Left lobe of liver (tissue), 2 donors: ENCODE measurements at regions not wholly inside any gene's neighbourhood (a gene's known extent, or its start where the extent isn't known, plus 50 kb on each side); places are given as distances from the start of the nearest gene placed in this dataset.
"Not testable (repeated sequence)": the region's sequence is repeated elsewhere in the genome, so short reads cannot be mapped to it uniquely, and the experiment has no call there.

ENCODE experiments used
- ATAC-seq: fragments of 200-7000 bp; cut with Tn5 transposase; one replicate; pipeline ENCODE4 v1.9.1; 2020; ENCODE audit warnings: mild to moderate bottlenecking, moderate library complexity
- DNase-seq: peaks from one replicate; pipeline ENCODE4 v3.0.0-alpha.2; 2020; ENCODE audit warnings: low spot score
- donor health status: DM: no; HTN: no; CAD: no; lungs with moderate emphysema.
- donor health status: DM: no; HTN: yes; CAD: no.

DNA sequence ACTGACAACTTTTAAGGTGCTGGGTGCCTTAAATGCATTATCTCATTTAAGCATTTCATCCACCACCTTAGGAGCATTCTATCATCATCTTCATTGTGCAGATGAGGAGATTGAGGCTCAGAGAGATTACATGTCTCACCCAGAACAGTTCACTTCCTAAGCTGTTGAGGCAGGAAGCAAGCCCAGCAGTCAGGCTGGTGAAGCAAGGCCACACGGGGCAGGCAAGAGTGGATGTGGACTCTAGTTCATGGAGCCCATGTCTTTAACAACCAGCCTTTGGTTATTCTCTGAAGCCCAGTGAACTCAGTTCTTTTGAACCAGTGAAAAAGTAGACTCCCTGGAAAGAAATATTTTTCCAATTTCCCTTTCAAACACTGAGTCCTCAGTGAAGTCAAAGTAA, 294.8 kb upstream of the MGAT5 start:
- ATAC-seq (no peak), DNase-seq (no peak)

DNA sequence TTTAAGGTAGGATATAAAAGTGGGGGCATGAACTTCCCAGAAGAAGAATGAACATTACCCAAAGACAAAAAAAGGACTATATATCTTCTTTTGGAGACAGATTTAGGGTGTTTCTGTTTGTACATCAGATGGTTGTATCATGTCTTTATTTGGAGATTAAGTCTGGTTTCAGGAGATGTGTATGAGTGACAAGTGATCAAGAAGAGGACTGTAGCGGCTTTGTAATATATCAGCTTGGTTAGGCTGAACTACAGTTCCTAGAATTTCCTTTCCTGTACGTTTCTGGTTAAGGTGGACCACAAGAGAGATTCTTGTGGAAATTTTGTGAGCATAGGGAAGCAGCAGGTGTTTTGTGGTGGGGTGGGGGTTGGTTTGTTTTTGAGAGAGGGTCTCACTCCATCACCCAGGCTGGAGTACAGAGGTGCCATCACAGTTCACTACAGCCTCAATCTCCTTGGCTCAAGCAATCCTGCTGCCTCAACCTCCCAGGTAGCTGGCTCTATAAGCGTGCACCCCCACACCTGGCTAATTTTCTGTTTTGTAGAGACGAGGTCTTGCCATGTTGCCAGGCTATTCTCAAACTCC, 287.1 kb upstream of the MGAT5 start:
- no peak for ATAC-seq

DNA sequence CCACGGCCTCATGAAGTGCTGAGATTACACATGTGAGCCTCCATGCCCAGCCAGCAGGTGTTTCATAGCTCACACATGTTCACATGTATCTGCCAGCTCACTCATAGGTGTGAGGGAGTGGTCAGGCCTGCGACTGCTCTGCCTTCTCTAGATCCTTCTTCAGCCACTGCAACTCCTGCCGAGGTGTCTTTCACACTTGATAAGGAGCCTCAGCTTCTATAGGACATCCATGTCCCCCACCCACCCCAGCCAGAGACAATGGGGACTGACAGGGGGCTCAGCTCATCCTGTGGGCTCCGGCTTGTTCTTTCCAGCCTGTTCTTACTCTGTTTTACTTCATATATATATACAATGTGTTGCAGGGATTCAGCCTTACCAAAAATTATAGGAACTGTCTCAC, 286.5 kb upstream of the MGAT5 start:
- DNase-seq (no peak), ATAC-seq (no peak)

More for the DNA sequence above, 287.1 kb upstream of the MGAT5 start:
- DNase-seq = no peak

DNA sequence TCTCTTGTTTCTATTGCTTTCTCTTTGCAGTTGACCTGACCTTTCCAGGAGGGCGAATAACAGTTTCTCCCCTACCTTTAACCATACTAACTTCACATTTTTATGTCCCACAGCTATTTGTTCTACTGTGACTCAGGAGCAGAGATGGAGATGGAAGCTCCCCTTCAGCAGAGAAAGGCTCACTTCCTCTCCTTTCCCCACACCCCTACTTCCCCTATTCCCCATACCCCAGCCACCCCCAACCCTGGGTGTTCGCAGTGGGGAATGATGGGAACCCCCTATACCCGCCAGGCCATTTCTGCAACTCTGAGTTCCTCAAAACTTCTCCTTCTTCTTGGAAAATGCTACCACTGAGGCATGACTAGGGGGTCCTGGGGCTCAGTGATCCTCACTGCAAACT, 285.4 kb upstream of the MGAT5 start:
- ATAC-seq (peak; percentile 43), DNase-seq (no peak)

DNA sequence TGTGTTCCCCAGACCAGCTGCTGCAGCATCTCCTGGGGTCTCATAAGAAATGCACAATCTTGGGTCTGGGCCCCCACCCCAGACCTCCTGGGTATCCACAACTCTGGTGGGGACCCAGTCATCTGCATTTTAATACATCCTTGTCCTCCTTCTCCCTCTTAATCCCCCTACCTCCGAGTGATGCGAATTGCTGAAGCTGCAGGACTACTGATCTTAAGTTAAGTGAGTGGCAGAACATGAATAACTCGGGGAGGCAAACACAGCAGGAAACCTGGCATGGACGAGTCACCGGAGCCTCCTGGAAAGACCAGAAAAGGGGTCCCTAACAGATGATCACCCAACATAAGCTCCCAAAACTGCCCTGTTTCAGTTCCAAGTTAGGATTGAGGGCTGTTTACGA, 283.2 kb upstream of the MGAT5 start:
- ATAC-seq = no peak
- no peak for DNase-seq

DNA sequence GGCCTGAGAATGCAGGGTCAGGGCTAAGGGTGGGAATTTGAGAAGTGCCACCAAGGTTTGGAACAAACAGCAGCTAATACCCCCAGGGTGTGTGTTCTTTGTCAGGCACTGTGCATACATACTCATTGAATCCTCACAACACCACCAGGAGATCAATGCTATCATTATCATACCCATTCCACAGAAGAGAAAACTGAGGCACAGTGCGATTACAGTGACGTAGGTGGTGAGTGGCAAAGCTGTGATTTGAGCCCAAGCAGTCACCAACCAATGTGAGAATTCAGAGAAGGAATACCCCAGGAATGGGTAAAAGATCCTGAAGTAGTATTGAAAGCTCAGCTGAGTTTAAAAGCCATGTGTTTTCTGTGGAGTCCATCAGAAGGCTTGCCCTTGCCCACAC, 281.6 kb upstream of the MGAT5 start:
- no peak for ATAC-seq
- DNase-seq = no peak

DNA sequence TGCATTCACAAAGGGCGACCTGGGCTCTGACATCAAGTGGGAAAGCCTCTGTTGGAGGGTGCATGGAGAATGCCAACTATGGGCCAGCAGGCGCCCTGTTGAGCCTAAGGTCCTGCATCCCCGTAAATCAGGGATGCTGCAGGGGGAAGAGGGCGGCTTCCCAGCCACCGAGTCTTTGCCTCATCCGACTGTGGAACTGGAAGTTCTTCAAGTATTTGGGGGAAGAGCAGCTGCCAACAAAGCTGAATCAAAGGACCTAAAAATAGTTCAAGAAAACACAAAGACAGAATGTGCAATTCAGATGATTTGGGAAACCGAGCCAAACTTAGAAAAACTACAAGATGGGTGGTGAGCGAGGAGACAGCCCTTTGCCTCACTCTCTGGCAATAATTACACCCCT, 281.1 kb upstream of the MGAT5 start:
- ATAC-seq (no peak), DNase-seq (no peak)

DNA sequence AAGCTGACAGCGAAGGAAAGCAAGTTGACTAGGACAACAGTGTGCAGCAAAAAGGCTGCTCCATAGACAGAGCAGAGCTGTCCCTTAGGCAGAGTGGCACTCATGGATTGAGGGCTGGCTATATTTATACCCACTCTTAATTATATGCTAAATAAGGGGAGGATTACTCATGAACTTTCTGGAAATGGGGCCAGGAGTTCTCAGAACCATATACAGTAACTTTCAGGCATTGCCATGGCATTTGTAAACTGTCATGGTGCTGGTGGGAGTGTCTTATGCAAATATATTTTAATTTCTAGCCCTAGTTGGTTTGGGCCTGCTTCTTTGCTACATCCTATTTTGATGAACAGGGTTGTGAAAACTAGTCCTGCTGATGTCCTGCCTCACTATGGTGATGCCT, 279.5 kb upstream of the MGAT5 start:
- ATAC-seq = no peak
- DNase-seq = no peak

DNA sequence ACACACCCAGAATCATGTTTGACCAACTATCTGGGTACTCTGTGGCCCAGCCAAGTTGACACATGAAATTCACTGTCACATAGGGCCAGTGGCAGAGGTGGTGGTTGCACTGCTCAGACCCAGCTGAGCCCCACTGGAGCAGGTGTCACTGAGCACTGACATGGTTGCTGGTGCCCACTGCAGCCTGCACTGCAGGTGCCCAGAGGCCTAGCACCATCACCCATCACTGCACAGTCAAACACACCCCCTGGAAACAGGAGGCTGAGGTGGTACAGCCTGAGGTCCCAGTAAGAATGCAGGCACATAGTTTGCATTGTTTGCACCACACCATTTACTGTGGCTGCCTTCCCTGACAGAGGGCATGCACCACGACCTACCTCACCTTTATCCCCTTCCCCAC, 278.7 kb upstream of the MGAT5 start:
- DNase-seq (no peak), ATAC-seq (no peak)

DNA sequence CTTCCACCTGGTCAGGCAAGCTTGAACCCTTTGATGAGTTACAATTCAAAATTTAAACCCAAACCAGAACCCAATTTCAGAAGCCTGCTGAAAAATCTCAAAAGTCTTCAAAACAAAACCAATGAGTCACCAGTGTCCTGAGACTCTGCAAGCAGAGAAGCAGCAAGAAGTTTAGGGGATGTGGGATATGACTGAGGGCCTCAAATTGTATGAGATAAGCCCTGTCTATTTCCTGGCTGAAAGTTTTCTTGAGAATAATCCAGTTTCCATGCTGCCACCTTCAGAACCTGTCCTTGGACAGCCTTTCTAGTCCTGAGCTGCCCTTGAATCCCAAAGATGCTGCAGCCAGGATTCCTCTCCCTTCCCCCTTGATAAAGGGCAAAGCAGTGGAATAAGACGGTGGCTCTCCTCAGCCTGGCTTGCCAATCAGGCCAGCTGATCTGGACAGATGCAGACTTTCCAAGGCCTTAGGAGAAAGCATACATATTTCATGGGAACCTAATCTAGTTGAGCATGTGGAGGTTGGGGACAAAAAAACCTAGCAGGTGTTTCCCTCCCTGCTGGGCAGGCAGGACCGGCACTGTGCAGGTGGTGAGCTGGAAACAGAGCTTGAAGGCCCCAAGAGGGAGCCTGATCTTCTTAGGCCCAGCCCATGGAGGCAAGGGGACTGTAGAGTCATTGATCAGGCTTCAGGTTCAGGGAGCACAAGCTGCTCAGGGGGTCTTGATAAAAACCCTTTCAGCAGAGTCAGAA, 278.0 kb upstream of the MGAT5 start:
- ATAC-seq = no peak
- no peak for DNase-seq

DNA sequence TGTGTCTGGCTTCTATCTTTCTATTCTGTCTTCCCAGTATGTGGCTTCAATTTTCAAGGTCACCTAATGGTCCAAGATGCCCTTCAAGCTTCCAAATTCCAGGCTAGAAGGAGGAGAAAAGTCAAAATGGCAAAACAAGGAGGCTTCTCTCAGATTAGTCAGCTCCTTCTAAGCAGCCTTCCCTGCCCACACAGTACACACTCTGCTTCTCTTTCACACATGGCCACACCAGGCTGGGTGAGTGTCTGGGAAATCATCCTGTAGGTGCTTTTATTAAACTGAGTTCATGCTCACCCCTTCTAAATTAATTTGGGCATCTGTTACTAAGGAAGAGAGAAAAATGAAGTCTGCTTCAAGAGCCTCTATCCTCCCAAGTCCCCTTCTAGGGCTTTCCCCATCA, 277.2 kb upstream of the MGAT5 start:
- no peak for DNase-seq
- ATAC-seq = no peak

DNA sequence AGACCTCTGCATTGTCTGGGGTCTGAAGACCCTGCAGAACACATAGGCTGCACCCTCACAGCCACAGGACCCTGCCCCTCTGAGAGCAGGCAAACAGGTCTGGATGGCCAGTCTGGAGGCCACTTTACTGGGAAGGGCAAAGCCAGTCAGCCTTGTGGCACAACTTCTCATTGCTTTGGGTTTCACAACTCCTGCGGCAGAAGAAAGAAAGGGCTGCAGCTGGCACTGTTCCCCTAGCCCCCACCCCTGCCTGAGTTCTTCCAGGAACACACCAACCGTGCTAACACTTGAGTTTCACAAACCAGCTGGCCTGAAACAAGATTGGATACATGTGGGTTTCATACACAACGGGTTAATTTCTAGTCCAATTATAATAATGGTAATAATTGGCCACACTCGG, 276.5 kb upstream of the MGAT5 start:
- no peak for DNase-seq
- ATAC-seq = no peak

DNA sequence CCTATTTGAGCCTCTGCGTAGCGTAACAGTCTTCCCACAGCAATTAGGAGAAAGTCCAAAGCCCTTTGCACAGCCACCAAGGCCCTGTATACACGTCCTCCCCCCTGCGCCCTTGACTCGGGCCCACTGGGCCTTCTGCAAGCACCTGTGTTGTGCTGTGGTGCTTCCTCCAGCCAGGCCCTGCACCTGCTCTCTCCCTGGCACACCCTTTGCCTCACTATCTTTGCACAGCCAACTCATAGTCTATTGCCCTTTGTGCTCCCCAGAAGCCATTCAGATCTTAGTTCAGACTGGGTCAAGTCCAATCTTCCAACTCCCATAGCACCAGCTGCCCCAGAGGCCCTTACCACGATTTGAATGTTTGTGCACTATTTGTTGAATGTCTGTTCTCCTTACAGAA, 271.6 kb upstream of the MGAT5 start:
- DNase-seq (no peak), ATAC-seq (no peak)

DNA sequence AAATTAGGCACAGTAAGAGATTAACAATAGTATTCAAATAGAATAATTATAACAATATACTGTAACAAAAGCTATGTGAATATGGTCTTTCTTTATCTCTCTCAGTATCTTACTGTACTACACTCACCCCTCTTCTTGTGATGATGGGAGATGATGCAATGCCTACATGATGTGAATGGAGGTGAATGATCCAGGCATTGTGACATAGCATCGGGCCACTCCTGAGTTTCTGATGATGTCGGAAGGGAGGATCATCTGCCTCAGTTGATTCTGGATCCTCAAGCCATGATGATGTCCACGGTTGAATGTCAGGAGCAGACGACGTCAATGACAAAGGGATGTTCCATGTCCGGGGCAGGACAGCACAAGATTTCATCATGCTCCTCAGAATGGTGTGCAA, 268.3 kb upstream of the MGAT5 start:
- ATAC-seq (no peak), DNase-seq (no peak)

DNA sequence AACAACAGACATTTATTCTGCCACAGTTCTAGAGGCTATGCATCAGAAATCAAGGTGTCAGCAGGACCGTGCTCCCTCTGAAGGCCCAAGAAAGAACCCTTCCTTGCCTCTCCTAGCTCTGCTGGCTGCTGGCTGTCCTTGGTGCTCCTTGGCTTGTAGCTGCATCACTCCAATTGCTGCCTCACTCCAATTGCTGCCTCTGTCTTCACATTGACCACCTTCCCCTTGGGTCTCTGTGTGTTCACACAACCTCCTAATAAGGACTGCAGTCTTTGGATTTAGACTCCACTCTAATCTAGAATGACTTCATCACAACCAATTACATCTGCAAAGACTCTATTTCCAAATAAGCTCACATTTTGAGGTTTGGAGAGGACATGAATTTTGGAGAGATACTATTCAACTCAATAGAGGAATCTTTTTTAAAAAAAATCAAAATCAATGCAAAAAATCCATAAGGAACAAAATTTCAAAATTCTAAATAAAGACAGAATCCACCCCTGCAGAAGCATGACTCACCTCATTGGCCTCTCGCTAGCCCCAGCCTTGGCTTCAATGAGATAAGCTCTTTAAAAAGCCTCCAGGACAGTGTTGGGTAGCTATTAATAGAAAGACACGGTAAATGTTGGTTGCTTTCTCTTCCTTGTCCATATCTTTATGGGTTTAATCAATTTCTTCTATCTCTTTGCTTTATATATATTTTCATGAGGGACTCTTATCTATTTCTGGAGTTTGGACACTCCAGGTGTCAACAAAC, 267.6 kb upstream of the MGAT5 start:
- ATAC-seq (no peak), DNase-seq (no peak)

DNA sequence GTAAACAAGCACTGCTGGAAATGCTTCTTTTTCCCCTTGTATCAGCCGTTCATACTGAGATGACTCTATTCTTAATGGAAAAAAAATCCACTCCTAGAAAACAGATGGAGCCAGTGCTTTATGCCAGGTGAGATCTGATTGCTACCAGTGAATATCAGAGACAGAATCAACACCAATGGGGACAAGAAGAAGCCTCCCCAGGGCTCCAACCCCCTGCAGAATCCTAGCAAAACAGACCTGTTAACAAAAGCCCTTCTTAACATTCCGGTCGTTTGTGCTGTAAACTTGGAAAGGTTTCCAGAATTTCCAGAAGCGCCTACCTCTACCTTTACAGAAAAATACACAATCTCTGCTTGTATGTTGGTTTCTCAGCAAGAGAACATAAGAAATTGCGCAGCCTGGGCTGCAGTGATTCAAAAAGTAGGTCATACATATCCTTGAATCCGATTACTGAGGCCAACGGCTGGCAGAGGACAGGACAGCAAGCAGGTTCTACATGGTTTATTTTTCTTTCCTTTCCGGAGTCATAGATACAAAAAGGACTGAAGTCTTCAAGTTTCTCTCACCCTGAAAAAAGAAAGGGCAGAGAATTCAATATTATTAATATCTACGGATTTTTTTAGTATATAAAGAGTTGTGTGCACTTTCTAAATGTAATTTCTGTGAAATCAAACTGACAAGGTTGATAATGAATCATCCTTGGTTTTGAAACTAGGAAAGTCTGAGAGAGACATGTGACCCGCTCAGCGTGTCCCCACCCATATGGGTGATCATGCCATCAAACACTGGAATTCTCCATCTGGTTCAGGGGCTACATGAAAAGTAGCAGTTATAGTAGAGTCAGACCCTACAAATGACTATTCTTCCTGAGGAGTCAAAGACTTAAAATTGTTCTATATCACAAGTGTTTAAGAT, 266.7 kb upstream of the MGAT5 start:
- no peak for ATAC-seq
- DNase-seq = no peak

DNA sequence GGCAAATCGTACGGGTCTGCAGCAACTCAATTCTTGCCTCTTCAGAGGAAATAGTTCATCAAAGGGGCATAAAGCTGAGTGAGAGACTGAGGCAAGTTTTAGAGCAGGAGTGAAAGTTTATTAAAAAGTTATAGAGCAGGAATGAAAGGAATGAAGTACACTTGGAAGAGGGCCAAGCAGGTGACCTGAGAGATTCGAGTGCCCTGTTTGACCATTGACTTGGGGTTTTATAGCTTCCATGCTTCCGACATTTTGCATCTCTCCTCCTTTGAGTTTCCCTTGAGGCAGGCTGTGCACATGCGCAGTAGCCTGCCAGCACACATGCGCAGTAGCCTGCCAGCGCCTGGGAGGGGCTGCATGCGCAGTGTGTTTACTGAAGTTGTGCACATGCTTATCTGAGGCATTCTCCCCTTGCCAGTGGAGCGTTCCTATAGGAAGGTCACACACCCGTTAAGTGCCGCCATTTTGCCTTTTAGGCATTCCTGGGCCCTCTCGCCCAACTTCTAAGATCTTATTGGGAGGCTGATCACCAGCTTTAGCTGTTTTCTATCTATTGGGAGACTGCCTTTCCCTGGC, 265.5 kb upstream of the MGAT5 start:
- ATAC-seq = no peak
- no peak for DNase-seq

DNA sequence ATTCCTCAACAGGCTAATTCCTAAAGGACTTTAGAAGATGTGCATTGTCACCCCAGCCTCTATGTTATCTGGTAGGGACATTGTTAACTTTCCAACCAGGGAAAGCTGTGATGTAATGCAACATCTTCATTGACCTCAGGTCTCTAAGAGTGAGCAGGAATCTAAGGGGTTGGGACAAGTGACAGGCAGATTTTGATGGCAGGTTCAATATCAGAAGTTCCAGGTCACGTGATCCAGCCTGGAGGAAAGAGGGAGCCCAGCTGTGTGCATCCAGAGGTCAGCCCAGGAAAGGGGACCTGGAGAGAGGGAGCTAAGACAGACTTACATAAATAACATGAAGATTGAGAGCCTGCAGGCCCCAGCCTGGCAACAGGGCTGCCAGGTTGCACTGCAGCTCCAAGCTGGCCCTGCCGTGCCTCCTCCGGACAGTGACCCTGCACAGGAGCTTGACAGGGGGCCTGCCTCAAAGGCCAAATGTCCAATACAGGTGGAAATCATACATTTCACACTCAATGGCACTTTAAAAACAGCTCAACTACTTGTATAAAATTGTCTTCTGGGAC, 262.2 kb upstream of the MGAT5 start:
- no peak for ATAC-seq
- DNase-seq = no peak

DNA sequence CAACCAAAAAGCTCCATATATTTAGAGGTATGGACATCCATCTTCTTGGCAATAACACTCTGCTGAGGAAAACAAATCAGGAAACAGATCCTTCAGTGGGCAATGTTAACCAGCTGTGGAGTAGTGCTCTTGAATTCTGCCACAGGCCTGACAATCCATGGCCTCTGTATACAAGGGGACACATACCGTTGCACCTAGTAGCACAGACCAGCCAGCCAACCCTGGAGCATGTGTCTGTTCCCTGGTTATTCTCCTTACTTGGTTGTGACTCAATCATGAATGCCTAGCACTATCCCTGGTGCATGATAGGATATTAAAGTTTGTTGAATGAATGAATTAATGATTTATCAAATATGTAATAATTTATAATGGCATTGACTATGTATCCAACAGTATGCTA, 261.4 kb upstream of the MGAT5 start:
- DNase-seq (no peak), ATAC-seq (no peak)

DNA sequence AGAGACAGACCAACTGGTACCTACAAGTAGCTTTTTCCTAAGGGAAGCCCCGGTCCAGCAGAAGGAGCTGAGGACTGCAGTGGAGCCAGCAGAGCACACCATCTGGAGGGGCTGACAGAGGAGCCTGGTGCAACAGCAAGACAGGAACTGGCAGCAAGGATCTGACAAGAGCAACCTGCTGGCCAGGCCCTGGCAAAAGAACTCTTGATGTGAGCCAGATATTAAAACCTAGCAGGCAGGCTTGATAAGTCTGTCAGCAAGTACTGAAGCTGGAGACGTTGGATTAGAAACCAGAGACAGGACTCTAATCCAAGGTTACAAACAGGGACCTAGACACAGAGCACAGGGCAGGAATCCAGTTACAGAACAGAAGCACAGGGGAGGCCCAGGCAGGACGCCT, 260.7 kb upstream of the MGAT5 start:
- no peak for DNase-seq
- no peak for ATAC-seq

DNA sequence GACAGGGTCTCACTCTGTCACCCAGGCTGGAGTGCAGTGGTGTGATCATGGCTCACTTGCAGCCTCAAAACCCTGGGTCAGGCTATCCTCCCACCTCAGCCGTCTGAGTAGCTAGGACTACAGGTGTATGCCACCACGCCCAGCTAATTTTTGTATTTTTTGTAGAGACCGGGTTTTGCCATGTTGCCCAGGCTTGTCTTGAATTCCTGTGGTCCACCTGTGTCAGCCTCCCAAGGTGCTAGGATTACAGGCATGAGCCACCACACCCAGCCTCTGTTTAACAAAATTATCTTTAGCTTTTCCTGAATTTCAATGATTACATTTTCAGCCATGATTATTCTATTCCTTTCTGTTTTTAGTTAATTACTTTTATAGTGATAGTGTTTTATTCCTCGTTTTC, 255.1 kb upstream of the MGAT5 start:
- DNase-seq, ATAC-seq: not testable (repeated sequence)
